HG02610 (cell line): ENCODE measurements at regions not wholly inside any gene's neighbourhood (a gene's known extent, or its start where the extent isn't known, plus 50 kb on each side); places are given as distances from the start of the nearest gene placed in this dataset.

Source experiments
- ATAC-seq: cut with Tn5 transposase; IDR thresholded peaks from one replicate; pipeline ENCODE4 v1.9.1; 2021; ENCODE audit warnings: mild to moderate bottlenecking, moderate library complexity; ENCODE audit not compliant: unreplicated experiment

DNA sequence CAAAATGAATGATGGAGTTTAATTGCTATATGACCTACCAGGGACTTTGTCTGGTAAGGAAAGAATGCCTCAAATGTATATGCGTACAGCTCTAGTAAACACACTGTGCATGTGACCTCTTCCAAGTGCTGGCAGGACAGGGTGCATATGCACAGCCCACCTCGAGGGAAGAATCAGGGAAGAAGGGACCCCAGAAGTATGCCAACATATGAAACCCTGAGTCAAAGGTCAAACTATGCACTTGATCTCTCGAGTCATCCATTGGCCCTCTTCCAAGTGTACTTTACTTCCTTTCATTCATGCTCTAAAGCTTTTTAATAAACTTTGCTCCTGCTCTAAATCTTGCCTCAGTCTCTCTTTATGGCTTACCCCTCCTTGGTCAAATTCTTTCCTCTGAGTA lies 804.6 kb upstream of the COX7C start:
- ATAC-seq: no peak

DNA sequence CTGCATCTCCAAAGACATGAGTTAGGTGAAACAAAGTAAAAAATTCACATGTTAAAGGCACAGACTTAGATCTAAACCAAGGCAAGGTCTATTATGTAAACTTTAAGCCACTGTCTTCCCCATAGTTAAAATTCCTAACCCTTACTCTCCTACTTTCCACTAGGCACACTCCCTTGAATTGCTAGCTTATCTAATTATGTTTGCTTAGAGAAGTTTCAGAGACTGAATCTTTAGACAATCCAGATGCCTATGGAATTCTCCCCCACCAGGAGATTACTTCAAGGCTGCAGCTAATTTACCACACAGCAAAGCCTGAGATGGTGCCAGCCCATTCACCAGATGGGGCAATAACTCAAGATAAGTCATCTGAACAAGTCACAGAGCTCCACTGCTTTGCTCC lies 803.1 kb upstream of the COX7C start:
- ATAC-seq: no peak

DNA sequence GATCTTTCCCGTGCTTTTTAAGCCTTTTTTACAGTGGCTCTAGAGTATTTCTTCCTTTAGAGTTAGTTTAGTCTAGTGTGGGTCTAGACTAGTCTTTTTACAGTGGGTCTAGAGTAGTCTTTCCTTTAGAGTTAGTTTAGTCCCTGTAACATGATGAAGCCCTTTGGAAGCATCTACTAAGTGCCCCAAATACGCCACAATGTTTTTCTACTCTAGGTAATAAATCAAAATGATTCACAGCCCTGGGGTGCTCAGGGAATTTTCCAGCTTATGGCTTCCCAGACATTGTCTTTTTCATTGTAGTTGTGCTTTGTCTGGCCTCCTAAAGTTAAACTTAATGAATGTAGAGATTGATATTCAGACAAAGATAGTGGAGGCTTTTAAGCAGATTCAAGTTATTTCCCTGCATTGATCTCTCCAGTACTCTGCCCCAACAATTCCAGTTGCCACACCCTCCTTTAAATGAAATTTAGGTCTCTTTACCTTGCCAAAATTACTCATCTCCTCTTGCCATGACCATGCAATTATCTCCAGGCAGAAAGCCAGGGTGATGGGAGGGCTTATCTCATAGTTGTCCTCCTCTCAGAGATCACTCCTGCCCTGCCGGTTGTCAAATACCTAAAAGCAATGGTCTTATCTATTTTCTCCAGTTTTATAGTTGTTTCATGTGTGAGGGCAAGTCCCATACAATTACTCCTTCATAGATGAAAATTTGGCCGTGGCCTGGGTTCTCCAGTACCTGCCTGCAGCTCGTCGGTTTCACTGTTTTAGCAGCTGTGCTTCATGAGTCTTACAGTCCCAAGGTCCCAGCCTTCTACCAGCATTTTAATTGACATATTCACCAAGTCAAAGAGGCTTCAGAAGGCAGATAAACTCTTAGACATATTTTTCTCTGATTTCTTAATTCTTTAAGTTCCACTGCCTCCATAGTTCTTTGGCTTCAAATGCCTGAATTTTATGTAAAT lies 794.0 kb upstream of the COX7C start:
- ATAC-seq: no peak

- no peak for ATAC-seq
Observed at GRCh38 chr5:85838781-85839180, 779.0 kb upstream of the COX7C start.

GRCh38 chr5:85841653-85842052 lies 776.1 kb upstream of the COX7C start:
- no peak for ATAC-seq

GRCh38 chr5:85843535-85843934 lies 774.2 kb upstream of the COX7C start:
- ATAC-seq: no peak

GRCh38 chr5:85849411-85849810 lies 768.3 kb upstream of the COX7C start:
- no peak for ATAC-seq

DNA sequence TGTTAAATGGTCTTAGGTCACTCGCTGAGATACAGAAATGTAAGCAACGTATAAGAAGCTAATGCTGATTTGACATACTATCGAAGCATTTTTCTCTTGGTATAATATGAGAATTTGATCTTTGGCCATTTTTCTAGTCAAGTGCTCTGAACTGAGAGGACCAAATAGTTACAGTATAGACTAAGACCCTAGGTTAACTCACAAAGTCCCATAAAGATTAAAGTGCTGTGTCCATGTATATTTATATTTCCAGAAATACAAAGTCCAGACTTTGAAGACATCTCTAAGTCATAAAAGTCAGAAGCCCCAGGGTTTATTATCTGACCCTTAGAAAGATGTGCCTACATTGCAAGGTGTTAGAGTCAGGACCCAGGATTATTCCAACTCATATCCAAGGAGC lies 752.4 kb upstream of the COX7C start:
- no peak for ATAC-seq

GRCh38 chr5:85868070-85868469 lies 749.7 kb upstream of the COX7C start:
- no peak for ATAC-seq

DNA sequence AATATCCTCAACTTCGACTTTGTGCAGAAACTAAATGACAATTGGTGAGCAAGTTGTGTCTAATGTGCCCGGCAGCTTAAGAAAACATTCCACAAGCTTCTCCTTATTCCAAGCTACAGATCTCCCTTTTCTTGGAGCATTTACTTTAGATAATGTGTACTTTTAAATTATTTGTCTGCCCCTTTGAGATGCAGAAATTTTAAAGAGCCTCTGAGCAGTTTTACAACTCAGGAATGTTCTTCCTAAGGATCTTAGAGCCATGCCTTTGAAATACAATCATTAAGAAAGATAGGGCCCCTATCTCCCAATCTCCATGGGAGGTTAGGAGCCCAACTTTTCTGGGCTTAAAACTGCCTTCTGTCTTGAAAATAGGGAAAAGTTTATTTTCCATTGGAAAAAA lies 723.7 kb upstream of the COX7C start:
- ATAC-seq: no peak

DNA sequence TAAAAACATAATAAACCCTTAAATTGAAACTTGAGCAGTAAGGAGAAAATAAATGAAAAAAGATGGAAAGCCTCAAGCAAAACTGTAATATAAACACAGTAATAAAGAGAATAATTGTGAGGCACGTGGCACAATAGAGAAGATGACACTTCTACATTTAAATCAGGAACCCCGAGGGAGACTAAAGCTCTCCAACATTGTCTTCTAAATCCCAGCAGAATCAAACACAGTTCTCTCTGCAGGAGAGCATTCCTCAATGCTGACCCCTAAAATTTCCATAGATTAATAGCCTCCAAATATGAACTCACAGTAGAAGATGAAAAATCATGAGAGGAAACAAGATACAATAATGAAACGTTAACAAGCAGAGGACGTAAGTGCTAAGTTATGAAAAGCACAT lies 721.2 kb upstream of the COX7C start:
- no peak for ATAC-seq

DNA sequence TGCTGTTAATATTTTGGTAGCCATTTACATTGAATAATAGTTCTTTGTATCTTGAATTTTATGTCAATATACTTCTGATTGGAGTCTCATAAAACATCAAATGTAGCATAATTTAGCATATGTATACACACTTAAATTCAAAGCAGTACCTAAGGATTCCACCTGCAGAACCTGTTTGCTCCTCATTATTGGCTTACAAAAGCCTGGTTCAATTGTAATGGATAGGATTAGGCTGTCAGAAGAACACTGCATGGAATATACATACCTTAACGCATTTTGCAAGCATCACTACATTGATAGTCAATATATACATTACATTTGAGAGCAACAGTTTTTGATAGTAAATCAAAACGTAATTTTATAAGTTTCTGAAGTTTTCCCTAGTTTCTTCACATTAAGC lies 711.3 kb upstream of the COX7C start:
- ATAC-seq: no peak

GRCh38 chr5:85910335-85910734 lies 707.4 kb upstream of the COX7C start:
- ATAC-seq: no peak

DNA sequence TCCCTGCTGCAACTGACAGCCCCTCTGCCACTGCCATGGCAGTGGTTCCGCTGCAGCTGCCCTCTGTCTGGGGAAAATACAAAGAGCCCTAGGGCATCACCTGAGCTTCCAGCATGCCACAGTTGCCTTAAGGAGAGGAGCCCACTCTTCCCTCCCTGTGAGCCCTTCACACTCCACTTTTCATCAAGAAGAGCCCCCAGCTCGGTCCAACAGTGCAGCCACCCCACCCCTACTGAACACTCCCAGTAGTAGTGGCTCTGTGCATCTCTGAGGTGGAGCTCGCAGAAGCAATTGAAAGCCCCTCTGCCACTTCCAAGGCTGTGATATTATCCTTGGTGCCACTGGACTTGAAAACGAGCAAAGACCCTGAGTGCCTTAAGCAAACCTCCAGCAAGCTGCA lies 696.8 kb upstream of the COX7C start:
- no peak for ATAC-seq

DNA sequence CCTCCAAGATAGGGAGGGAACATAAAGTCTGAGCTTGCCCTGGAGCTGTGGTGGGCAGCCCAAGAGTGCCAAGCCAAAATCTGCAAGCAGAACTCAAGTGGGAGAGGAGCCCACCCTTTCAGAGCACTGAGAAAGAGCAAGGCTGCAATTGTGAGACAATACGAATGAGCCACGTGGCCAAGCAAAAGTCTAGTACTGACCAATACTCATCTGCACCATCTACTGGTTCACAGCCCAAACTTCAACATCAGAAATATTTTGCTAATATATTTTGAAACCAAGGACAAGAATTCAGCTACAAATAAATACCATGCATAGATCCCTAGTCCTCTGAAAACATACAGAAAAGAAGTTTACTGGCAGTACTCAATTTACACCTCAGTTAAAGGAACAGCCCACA lies 696.2 kb upstream of the COX7C start:
- no peak for ATAC-seq

DNA sequence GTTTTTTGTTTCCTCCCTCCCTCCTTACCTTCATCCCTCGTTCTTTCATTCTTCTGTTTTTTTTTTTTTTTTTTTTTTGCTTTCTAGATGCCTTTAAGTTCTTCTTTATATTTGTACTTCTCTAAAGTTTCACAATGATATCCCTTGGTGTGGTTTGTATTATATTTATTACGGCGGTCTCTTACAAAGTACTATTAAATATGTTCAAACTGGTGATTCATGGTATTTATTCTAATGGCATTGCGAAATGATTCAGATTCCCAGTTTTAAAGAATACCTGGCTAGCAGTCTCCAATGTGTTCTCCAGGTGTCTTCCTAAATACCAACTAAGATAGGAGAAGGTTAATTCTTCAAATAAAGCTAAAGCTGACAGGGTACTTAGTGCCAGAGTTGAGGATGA lies 690.1 kb upstream of the COX7C start:
- ATAC-seq: no peak

GRCh38 chr5:85929713-85930112 lies 688.0 kb upstream of the COX7C start:
- ATAC-seq: no peak

- ATAC-seq: no peak
Observed at GRCh38 chr5:85931220-85931619, 686.5 kb upstream of the COX7C start.

- ATAC-seq: no peak
Observed at GRCh38 chr5:85938201-85938600, 679.5 kb upstream of the COX7C start.

DNA sequence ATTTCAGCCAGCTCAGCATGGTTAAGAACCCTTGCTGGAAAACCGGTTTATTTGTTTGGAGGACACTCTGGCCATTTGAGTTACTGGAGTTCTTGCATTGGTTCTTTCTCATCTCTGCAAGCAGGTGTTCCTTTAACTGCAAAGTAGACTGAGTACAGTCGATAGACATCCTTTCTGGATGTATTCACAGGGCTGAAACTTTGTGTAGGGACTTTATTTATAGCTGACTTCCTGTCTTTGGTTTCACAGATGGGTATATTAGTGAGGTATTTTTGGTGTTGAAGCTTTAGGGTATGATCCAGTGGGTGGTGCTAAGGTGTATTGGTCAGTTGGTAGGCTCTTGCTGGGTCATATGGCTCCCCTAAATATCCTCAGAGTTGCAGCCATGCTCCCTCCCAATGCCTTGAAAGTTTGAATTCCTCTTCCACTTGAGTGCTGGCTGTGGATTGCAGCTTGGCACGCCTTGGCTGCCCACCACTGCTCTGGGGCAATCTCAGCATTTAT lies 666.0 kb upstream of the COX7C start:
- ATAC-seq: no peak

DNA sequence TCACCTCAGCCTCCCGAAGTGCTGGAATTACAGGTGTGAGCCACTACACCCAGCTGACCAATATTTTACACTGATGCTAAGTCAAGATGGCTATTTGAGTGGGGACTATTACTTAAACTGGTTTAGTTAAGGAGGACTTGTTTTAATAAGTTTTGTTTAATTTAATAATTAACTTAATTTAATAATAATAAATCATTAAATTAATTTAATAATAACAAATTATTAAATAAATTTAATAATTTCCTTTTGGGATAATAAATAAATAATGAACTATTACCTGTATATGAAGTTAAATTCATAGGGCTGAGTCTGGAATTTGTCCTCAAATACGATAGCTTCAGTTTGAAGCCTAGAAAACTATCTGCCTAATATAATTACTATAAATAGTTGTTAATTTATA lies 665.1 kb upstream of the COX7C start:
- no peak for ATAC-seq

DNA sequence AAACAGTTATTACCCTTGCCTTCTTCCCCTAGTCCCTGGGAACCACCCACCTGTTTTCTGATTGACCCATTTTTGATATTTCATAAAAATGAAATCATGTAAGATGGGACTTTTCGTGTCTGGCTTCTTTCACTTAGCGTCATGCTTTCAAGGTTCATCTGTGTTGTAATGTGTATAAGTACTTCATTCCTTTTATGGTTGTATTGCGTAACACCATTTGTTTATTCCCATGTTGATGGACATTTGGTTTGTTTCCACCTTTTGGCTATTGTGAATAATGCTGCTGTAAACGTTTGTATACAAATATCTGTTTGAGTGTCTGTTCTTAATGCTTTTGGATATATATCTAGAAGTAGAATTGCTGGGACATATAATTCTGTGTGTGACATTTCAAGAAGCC lies 650.1 kb upstream of the COX7C start:
- no peak for ATAC-seq

DNA sequence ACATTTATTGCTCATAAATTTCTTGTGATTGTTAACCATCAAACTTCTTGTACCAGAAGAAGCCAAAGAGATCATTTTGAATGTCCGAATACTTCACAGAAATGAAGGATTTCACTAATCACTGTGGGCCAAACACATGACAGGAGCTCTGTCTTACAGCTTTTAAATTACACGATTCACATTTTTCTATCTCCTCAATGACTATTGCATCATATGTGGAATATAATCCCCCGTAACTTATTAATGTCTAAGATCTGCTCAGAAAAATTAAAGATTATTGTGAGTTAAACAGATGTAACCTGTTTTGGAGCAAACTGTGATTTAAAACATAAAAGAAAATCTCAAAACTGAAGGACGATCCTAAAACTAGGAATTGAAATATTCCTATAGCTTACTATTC lies 645.2 kb upstream of the COX7C start:
- ATAC-seq: no peak
